Smooth muscle cell (in vitro differentiated cells): ENCODE measurements at regions not wholly inside any gene's neighbourhood (a gene's known extent, or its start where the extent isn't known, plus 50 kb on each side); places are given as distances from the start of the nearest gene placed in this dataset.

ENCODE experiments used
- DNase-seq: peaks from one replicate; lab custom pipeline; 2025; ENCODE audit not compliant: unreplicated experiment; lab: John Stamatoyannopoulos, UW
- H2AFZ ChIP-seq: fragments of 200-600 bp; sonication (generic); 2 replicates; pipeline ENCODE4 v1.6.0; 2016; ENCODE audit warnings: antibody characterized with exemption, low read depth, mild to moderate bottlenecking
- H3F3A ChIP-seq: fragments of 200-600 bp; sonication (generic); 2 replicates; pipeline ENCODE4 v1.6.0; 2017; ENCODE audit warnings: antibody characterized with exemption, low read depth
- H3K27ac ChIP-seq: fragments of 200-600 bp; sonication (generic); 2 replicates; pipeline ENCODE4 v1.5.1; 2016; ENCODE audit warnings: low read depth, mild to moderate bottlenecking
- H3K27me3 ChIP-seq: fragments of 200-600 bp; sonication (generic); 2 replicates; pipeline ENCODE4 v1.6.1; 2016; ENCODE audit warnings: low read depth, mild to moderate bottlenecking
- H3K36me3 ChIP-seq: fragments of 200-600 bp; sonication (generic); 2 replicates; pipeline ENCODE4 v1.5.1; 2016; ENCODE audit warnings: low read depth
- H3K4me1 ChIP-seq: fragments of 200-600 bp; sonication (generic); 2 replicates; pipeline ENCODE4 v1.5.1; 2016; ENCODE audit warnings: low read depth
- H3K4me2 ChIP-seq: fragments of 200-600 bp; sonication (generic); 2 replicates; pipeline ENCODE4 v1.6.0; 2016; ENCODE audit warnings: mild to moderate bottlenecking
- H3K4me3 ChIP-seq: fragments of 200-600 bp; sonication (generic); 2 replicates; pipeline ENCODE4 v1.5.1; 2016; ENCODE audit warnings: mild to moderate bottlenecking
- H3K79me2 ChIP-seq: fragments of 200-600 bp; sonication (generic); 2 replicates; pipeline ENCODE4 v1.6.0; 2016; ENCODE audit warnings: low read depth, mild to moderate bottlenecking
- H3K9ac ChIP-seq: fragments of 200-600 bp; sonication (generic); 2 replicates; pipeline ENCODE4 v1.6.0; 2016; ENCODE audit warnings: low read depth
- H3K9me3 ChIP-seq: fragments of 200-600 bp; sonication (generic); replicated peaks from 2 replicates; pipeline ENCODE4 v1.5.1; 2016; ENCODE audit warnings: low read depth
- H4K20me1 ChIP-seq: fragments of 200-600 bp; sonication (generic); 2 replicates; pipeline ENCODE4 v1.6.0; 2016; ENCODE audit warnings: low read depth
- CTCF ChIP-seq: fragments of 200-600 bp; sonication (generic); IDR thresholded peaks from 2 replicates; pipeline ENCODE4 v1.5.1; 2017; ENCODE audit warnings: borderline replicate concordance, mild to moderate bottlenecking, antibody characterized with exemption; ENCODE audit not compliant: insufficient read depth, poor library complexity, severe bottlenecking
- WGBS: methylation state at CpG from one replicate; pipeline ENCODE4 v1.1.7; 2016; ENCODE audit warnings: low lambda C conversion rate; 5-methylcytosine and 5-hydroxymethylcytosine counted together

- H3F3A ChIP-seq, result no peaks in the 10 kb centered on the region
- H3K27ac ChIP-seq, result no peak overlapping the region
- no peaks in the 10 kb centered on the region for H3K79me2 ChIP-seq
- H3K27me3 ChIP-seq, result peaks cover 9% of the 10 kb centered on the region
- H2AFZ ChIP-seq, result no peak overlapping the region
- DNase-seq, result no peak
- no peaks in the 10 kb centered on the region for H3K9me3 ChIP-seq
- no peak for TF ChIP-seq CTCF
- no peaks in the 10 kb centered on the region for H3K36me3 ChIP-seq
- no peak overlapping the region for H3K9ac ChIP-seq
- no peak overlapping the region for H3K4me2 ChIP-seq
- WGBS, result 95% methylated on average over 3 of the region's 3 CpGs
- H4K20me1 ChIP-seq, result no peaks in the 10 kb centered on the region
- H3K4me1 ChIP-seq, result no peaks in the 10 kb centered on the region
- H3K4me3 ChIP-seq, result no peak overlapping the region
Observed at GRCh38 chr9:26729187-26729586, 163.4 kb downstream of the CAAP1 start.

- Histone ChIP-seq H3K9ac (no peak overlapping the region), H3K4me3 (no peak overlapping the region), H2AFZ (no peak overlapping the region), H3K9me3 (no peaks in the 10 kb centered on the region), H3K79me2 (no peaks in the 10 kb centered on the region), H3K27me3 (peaks cover 24% of the 10 kb centered on the region), H3K4me1 (no peaks in the 10 kb centered on the region), H3K36me3 (no peaks in the 10 kb centered on the region), H3F3A (no peaks in the 10 kb centered on the region), H3K4me2 (no peak overlapping the region), H3K27ac (no peak overlapping the region), H4K20me1 (no peaks in the 10 kb centered on the region)
- WGBS, result 80% methylated on average over 3 of the region's 3 CpGs
- no peak for TF ChIP-seq CTCF
- DNase-seq, result no peak
Observed at GRCh38 chr9:26727471-26727870, 165.1 kb downstream of the CAAP1 start.

- Histone ChIP-seq H3K79me2 (no peaks in the 10 kb centered on the region), H3K36me3 (no peaks in the 10 kb centered on the region), H3K4me3 (no peak overlapping the region), H4K20me1 (no peaks in the 10 kb centered on the region), H2AFZ (no peak overlapping the region), H3K27me3 (peaks cover 24% of the 10 kb centered on the region), H3K4me2 (no peak overlapping the region), H3K9me3 (no peaks in the 10 kb centered on the region), H3K9ac (no peak overlapping the region), H3F3A (no peaks in the 10 kb centered on the region), H3K4me1 (no peaks in the 10 kb centered on the region), H3K27ac (no peak overlapping the region)
- WGBS, result 71% methylated on average over 3 of the region's 3 CpGs
- no peak for TF ChIP-seq CTCF
- DNase-seq, result no peak
Observed at GRCh38 chr9:26725573-26725972, 167.0 kb downstream of the CAAP1 start.

- H3K79me2 ChIP-seq, result no peaks in the 10 kb centered on the region
- H3F3A ChIP-seq, result no peaks in the 10 kb centered on the region
- no peaks in the 10 kb centered on the region for H4K20me1 ChIP-seq
- no peak for DNase-seq
- no peaks in the 10 kb centered on the region for H3K4me1 ChIP-seq
- H3K36me3 ChIP-seq, result no peaks in the 10 kb centered on the region
- no peaks in the 10 kb centered on the region for H3K9me3 ChIP-seq
- WGBS, result 32% methylated on average over 9 of the region's 9 CpGs
- no peak overlapping the region for H3K27ac ChIP-seq
- H3K9ac ChIP-seq, result no peak overlapping the region
- H2AFZ ChIP-seq, result no peak overlapping the region
- TF ChIP-seq CTCF, result peak; percentile 42
- H3K4me2 ChIP-seq, result peak overlapping the region; percentile 41
- H3K27me3 ChIP-seq, result peaks cover 24% of the 10 kb centered on the region
- no peak overlapping the region for H3K4me3 ChIP-seq
Observed at GRCh38 chr9:26723486-26723885, 169.1 kb downstream of the CAAP1 start.
